HL-60 (cell line): ENCODE measurements at regions not wholly inside any gene's neighbourhood (a gene's known extent, or its start where the extent isn't known, plus 50 kb on each side); places are given as distances from the start of the nearest gene placed in this dataset.

ENCODE experiments used
- DNase-seq, 2 experiments: peaks; one replicate each; pipeline ENCODE4 v3.0.0-alpha.2; 2010 to 2020; ENCODE audit warnings: low read depth in 1 of 2, low spot score in 1 of 2
- H3K27ac ChIP-seq: fragments of 250-450 bp; sonication (Bioruptor Pico); replicated peaks from 2 replicates; pipeline ENCODE4 v1.5.1; 2020; ENCODE audit warnings: mild to moderate bottlenecking, moderate library complexity
- H3K27me3 ChIP-seq: fragments of 250-450 bp; sonication (Bioruptor Pico); 2 replicates; pipeline ENCODE4 v1.5.1; 2021; ENCODE audit warnings: mild to moderate bottlenecking, moderate library complexity; ENCODE audit not compliant: insufficient read depth, poor library complexity, severe bottlenecking
- H3K4me3 ChIP-seq: replicated peaks from 2 replicates; pipeline ENCODE4 v1.5.1; 2011; ENCODE audit warnings: mild to moderate bottlenecking, control low read depth, low read length; ENCODE audit not compliant: insufficient read depth
- GABPA ChIP-seq: IDR thresholded peaks from 2 replicates; pipeline ENCODE4 v1.6.1; 2012; ENCODE audit warnings: low read depth
- POLR2AphosphoS5 ChIP-seq: IDR thresholded peaks from 2 replicates; pipeline ENCODE4 v1.6.1; 2012; ENCODE audit warnings: low read depth
- SPI1 ChIP-seq: IDR thresholded peaks from 2 replicates; pipeline ENCODE4 v1.6.1; 2012; ENCODE audit warnings: low read depth, mild to moderate bottlenecking, borderline replicate concordance
- TF ChIP-seq, protein P1 (sequence below): IDR thresholded peaks from one replicate; pipeline ENCODE4 v1.5.1; 2011; ENCODE audit warnings: low read length, control low read depth, inconsistent platforms; ENCODE audit not compliant: insufficient read depth
- TF ChIP-seq, protein P2 (sequence below): IDR thresholded peaks from 2 replicates; pipeline ENCODE4 v1.6.1; 2012; ENCODE audit warnings: low read depth; ENCODE audit not compliant: insufficient replicate concordance

- no peak overlapping the region for H3K27ac ChIP-seq
- DNase-seq, result no peak
Observed at GRCh38 chr2:220876080-220876824, 695.9 kb downstream of the EPHA4 start.

GRCh38 chr2:220877491-220877890 is 694.6 kb downstream of the EPHA4 start:
- no peaks in the 10 kb centered on the region for H3K27me3 ChIP-seq
- TF ChIP-seq, protein P1, sequence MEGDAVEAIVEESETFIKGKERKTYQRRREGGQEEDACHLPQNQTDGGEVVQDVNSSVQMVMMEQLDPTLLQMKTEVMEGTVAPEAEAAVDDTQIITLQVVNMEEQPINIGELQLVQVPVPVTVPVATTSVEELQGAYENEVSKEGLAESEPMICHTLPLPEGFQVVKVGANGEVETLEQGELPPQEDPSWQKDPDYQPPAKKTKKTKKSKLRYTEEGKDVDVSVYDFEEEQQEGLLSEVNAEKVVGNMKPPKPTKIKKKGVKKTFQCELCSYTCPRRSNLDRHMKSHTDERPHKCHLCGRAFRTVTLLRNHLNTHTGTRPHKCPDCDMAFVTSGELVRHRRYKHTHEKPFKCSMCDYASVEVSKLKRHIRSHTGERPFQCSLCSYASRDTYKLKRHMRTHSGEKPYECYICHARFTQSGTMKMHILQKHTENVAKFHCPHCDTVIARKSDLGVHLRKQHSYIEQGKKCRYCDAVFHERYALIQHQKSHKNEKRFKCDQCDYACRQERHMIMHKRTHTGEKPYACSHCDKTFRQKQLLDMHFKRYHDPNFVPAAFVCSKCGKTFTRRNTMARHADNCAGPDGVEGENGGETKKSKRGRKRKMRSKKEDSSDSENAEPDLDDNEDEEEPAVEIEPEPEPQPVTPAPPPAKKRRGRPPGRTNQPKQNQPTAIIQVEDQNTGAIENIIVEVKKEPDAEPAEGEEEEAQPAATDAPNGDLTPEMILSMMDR, result no peak
- no peak for TF ChIP-seq POLR2AphosphoS5
- TF ChIP-seq, protein P2, sequence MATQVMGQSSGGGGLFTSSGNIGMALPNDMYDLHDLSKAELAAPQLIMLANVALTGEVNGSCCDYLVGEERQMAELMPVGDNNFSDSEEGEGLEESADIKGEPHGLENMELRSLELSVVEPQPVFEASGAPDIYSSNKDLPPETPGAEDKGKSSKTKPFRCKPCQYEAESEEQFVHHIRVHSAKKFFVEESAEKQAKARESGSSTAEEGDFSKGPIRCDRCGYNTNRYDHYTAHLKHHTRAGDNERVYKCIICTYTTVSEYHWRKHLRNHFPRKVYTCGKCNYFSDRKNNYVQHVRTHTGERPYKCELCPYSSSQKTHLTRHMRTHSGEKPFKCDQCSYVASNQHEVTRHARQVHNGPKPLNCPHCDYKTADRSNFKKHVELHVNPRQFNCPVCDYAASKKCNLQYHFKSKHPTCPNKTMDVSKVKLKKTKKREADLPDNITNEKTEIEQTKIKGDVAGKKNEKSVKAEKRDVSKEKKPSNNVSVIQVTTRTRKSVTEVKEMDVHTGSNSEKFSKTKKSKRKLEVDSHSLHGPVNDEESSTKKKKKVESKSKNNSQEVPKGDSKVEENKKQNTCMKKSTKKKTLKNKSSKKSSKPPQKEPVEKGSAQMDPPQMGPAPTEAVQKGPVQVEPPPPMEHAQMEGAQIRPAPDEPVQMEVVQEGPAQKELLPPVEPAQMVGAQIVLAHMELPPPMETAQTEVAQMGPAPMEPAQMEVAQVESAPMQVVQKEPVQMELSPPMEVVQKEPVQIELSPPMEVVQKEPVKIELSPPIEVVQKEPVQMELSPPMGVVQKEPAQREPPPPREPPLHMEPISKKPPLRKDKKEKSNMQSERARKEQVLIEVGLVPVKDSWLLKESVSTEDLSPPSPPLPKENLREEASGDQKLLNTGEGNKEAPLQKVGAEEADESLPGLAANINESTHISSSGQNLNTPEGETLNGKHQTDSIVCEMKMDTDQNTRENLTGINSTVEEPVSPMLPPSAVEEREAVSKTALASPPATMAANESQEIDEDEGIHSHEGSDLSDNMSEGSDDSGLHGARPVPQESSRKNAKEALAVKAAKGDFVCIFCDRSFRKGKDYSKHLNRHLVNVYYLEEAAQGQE, result no peak
- no peak for TF ChIP-seq GABPA
- no peak for TF ChIP-seq SPI1
- no peak overlapping the region for H3K27ac ChIP-seq
- H3K4me3 ChIP-seq, result no peak overlapping the region
- DNase-seq, result no peak

More at GRCh38 chr2:220876080-220876824, 695.9 kb downstream of the EPHA4 start:
- H3K4me3 ChIP-seq, result no peak overlapping the region
- TF ChIP-seq, protein P1, result no peak
- TF ChIP-seq POLR2AphosphoS5 (no peak), SPI1 (no peak), GABPA (no peak)
- TF ChIP-seq, protein P2, result no peak
- no peaks in the 10 kb centered on the region for H3K27me3 ChIP-seq

DNA sequence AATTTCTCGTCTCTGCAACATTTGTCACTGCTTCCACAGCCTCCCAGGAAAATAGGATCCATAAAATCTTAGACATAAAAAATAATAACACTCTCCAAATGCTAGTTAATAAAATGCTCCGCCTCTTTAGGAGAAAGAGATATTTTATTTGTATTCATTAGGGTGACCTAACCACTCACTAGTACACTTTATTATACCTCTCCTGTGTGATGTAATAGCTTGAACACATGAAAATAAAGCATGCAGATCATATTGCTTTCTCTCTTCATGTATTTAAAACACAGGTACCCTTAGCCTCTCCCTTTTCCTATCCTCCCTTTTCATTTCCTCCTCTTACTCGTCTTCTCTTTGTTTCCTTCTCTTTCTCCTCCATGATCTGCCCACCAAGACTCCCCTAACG is 694.2 kb downstream of the EPHA4 start:
- H3K4me3 ChIP-seq, result no peak overlapping the region
- H3K27ac ChIP-seq, result no peak overlapping the region
- DNase-seq, result no peak
- H3K27me3 ChIP-seq, result no peaks in the 10 kb centered on the region
- TF ChIP-seq, protein P1, result no peak
- TF ChIP-seq, protein P2, result no peak
- TF ChIP-seq GABPA (no peak), POLR2AphosphoS5 (no peak), SPI1 (no peak)
